ENCODE measurements at regions not wholly inside any gene's neighbourhood (a gene's known extent, or its start where the extent isn't known, plus 50 kb on each side); places are given as distances from the start of the nearest gene placed in this dataset.

DNA sequence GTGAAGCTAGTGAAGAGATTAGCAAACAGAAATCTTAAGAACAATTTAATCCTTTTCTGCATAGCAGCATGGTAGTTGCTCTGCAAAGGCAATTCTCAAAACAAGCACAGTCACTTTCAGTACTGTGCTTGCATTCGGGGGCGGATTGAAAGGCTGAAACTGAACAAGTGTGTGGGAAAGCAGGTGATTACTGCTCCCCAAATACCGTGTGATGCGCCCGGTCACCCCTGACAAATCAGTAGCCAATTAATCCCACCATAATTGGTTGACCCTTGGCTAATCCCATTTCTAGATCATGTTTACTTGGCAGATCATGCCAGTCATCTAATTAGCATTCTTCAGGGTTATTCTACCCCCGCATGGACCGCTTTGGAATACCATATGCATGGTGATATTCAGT is 76.5 kb upstream of the ADRB1 start:
- no peak for DNase-seq (ENCODE audit: low read depth, low spot score)

GRCh38 chr10:113970641-113971040 is 73.0 kb upstream of the ADRB1 start:
- no peak for DNase-seq (ENCODE audit: low read depth, low spot score)

DNA sequence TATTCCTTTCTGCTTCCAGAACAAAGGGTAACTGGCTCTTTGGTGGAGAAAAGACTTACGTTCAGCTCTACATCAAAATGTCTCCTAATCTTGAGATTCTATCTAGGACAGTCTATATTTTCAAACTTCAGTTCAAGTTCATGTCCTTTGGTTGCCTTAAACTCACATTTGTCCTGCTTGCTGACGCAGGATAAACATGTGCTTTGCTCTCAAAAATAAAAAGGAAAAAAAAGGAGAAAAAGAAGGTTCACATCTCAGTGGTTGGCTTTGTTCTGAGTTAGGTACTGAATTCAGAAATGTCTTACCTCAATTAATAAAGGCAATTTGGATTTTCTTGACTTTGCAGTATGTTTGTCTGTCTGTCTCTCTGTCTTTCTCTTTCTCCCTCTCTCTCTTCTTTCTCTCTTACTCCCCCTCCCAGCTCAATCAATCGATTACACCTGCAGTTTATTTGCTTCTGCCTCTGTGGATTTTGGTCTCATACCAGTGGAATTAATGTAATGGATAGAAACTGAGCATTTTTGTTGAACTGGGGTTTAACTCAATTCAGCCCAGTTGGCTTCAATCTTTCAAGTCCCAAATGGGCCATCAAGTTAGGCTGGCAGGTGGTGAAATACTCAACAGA is 72.2 kb upstream of the ADRB1 start:
- DNase-seq (ENCODE audit: low read depth, low spot score), result no peak

DNA sequence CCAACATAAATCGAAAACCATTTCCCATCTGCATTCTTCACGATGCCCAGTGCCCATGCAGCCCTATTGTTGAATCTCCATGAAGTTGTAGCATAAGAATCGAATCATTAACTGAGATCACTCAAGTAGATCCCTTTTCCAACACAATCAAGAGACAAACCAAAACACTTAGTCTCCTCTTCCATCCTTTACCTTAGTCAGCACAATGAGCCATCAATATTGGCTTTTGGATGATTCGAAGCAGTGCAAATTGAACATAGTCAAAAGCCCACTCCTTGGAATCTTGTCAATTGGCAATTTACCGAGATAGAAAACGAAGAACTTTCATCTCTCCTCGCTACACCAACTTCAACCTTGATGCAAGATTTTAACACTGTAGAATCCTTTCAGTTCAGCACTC is 66.5 kb upstream of the ADRB1 start:
- no peak for DNase-seq (ENCODE audit: low read depth, low spot score)

DNA sequence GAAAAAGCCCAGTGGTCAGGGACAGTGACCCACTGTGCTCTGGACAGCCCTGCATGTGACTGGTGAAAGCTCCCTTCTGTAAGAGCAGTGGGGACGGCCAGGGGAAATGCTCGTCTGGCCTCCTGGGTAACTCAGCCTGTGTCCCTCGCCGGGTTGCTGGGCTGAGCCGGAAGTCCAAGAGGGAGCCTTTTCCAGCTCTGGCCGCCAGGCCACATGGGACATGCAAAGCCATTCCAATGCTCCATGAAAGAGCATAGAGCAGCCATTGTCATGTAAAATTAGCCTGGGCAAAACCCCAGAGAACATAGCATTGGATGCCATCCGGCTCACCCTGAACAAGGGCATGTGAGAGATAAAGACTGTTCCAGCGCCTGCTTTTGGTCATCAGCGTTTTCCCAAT is 64.9 kb upstream of the ADRB1 start:
- no peak for DNase-seq (ENCODE audit: low read depth, low spot score)

DNA sequence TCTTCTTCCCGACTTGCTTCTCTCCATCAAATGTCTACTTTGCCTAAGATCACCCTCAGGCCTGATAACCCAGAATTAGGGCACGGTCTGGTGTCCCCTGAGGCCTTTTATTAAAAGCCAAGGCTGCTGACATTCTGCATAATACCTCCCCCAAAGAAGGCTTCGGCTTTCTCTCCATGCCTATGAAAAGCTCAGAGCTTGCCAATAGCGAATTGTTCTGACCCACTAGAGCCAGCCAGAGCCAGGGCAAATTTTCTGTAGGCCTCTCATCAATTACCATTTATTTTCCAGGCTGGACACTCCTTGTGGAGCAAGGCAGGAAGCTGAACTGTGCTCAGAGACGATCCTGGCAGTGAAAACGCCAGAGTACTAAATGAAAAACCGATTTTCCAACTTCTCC is 64.3 kb upstream of the ADRB1 start:
- no peak for DNase-seq (ENCODE audit: low read depth, low spot score)

DNA sequence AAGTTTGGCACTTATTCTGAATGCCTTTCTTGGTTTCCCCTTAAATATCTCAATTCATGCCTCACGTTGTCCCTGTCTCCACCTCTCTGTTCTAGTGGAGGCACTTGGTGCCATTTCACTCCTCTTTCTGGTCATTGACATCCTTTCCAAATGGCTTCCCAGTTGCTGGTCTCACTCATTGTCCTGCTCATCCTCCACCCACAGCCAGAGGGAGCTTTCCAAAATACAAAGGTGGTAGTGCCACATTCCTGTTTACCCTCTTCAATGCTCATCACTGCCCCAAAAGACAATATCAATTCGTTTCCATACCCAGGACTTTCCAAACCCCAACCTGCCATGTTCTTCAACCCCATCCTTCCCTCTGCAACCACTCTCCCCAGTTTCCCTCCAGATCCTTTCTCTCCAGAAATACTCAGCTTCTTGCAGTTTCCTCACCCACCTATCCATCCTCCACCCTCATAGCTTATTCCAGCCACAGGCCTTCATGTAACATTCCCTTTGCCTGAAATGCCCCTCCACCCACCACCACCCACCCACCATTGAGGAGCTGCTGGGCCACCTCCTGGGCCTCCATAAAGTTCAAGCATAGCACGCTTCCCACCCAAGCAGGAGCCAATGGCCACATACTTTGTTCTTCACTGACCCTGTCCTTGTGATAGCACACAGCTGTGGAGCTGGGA is 63.1 kb upstream of the ADRB1 start:
- DNase-seq (ENCODE audit: low read depth, low spot score), result no peak

DNA sequence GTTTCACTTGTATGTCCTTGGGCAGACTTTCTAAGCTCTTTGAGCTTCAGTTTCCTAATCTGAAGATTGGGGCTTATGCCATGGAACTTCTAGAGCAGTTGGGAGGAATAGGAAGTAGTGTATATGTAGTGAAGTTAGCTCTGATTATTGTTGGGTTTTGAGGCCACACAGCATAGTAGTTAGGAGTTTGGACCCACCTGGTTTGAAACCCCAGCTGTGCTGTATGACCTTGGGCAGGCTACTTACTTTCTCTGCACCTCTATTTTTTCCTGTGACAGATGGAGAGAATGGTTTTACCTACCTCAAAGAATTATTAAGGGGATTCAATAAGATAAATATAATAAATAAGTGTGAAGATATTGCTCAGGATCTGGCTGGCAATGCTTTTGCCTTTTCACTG is 61.4 kb upstream of the ADRB1 start:
- no peak for DNase-seq (ENCODE audit: low read depth, low spot score)

- DNase-seq (ENCODE audit: low read depth, low spot score), result peak; percentile 70
Observed at GRCh38 chr10:113982769-113983168, 60.9 kb upstream of the ADRB1 start.

GRCh38 chr10:113983552-113983951 is 60.1 kb upstream of the ADRB1 start:
- no peak for DNase-seq (ENCODE audit: low read depth, low spot score)

- DNase-seq (ENCODE audit: low read depth, low spot score), result no peak
Observed at GRCh38 chr10:113985297-113985844, 58.3 kb upstream of the ADRB1 start.

GRCh38 chr10:113986316-113986715 is 57.4 kb upstream of the ADRB1 start:
- DNase-seq (ENCODE audit: low read depth, low spot score), result no peak

DNA sequence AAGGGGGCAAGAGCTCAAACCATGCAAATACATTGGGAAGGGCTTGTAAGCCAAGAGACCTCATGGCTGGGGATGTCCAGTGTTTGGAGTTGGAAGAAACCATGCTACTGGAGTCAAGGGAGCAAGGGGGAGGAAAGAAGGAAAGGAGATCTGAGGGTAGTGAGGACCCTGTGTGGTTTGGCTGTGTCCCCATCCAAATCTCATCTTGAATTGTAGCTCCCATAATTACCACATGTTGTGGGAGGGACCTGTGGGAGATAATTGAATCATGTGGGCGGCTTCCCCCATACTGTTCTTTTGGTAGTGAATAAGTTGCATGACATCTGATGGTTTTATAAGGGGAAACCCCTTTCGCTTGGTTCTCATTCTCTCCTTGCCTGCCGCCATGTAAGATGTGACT is 56.5 kb upstream of the ADRB1 start:
- DNase-seq (ENCODE audit: low read depth, low spot score), result no peak

- no peak for DNase-seq (ENCODE audit: low read depth, low spot score)
Observed at GRCh38 chr10:113987805-113988204, 55.9 kb upstream of the ADRB1 start.

DNA sequence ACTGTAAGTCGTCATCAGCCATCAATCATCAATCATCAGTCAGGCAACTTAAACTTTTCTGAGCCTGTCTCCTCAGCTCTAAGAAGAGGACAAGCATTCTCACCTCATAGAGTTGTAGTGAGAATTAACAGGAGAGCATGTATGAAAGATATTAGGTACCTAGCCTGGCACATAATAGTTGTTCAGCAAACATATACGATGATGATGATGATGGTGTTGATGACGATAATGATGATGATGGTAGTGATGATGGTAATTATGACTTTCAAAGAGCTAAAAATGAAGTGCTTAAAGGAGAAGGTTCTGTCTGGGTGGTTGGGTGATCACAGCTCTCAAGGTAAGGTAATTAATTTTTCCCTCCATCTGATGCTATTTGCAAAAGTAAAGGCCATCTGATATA is 55.1 kb upstream of the ADRB1 start:
- DNase-seq (ENCODE audit: low read depth, low spot score), result no peak

DNA sequence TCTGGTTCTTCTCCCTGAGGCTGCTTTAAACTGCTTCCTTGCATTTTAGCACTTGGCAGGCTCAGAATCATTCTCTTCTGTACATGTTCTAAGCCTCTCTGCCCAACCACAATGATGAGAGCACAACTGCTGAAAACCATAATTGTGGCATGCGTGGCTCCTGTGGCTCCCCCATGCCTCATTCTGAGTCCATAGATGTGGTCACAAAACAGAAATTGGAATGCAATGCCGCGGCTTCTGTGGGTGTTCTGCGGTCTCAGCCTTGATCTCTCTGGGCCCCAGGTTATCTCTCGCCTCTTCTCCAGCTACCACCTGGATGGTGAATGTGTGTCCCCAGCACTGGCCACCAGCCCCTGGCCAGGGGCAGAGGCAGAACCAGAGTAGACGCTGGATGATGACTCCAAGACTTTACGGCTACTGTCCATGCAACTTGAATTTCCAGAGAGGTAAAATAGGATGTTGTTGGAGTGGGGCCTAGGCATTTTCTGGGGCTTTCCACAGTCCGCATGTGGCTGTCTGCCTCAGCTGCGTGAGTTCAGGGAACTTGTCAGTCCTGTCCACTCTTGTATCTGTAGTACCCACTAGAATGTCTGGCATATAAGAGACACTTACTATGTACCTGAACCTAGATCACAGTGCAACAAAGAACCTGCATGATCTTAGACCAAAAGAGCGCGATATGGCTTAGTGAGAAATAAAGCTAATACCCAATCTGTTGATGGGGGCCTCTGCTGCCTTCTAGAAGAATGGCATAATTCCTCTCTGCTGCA is 52.4 kb upstream of the ADRB1 start:
- DNase-seq (ENCODE audit: low read depth, low spot score), result no peak

- no peak for DNase-seq (ENCODE audit: low read depth, low spot score)
Observed at GRCh38 chr10:113992471-113993011, 51.1 kb upstream of the ADRB1 start.

DNA sequence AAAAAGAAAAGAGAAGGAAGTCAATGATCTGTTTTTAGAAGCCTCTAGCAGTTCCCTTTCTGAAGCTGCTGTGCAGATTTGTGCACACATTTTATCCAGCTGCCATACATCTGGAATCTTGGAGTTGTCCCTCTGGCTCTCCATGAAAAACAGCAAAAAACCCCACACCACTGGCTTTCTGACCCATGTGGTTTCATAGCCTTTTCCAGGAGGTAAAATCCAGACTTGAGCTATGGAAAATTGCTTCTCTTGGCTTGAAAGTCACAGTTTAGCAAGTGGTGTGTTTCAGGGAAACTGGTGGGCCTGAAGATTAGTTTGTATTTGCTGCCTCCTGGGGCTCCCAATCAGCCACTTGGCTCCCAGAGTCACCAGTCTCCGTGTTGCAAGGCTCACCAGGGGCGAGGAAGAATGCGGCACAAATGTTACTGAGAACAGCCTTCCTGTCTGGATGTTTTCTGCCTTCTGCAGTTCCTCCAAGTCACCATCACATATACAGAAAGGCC is 50.1 kb upstream of the ADRB1 start:
- no peak for DNase-seq (ENCODE audit: low read depth, low spot score)
